K562 (cell line): ENCODE measurements at regions not wholly inside any gene's neighbourhood (a gene's known extent, or its start where the extent isn't known, plus 50 kb on each side); places are given as distances from the start of the nearest gene placed in this dataset.

Experiments
- ARID3A ChIP-seq: IDR thresholded peaks from 2 replicates; pipeline ENCODE4 v1.6.1; 2012; ENCODE audit warnings: low read depth, low read length, improper control_type of control experiment, borderline replicate concordance
- CXXC5 ChIP-seq: fragments of 250-450 bp; sonication (Bioruptor Pico); IDR thresholded peaks from 2 replicates; pipeline ENCODE4 v1.8.0; 2022; ENCODE audit warnings: inconsistent platforms, mild to moderate bottlenecking, moderate library complexity
- FOS ChIP-seq: IDR thresholded peaks from 3 replicates; pipeline ENCODE4 v1.6.1; 2011; ENCODE audit not compliant: insufficient read length; ENCODE audit errors: extremely low read depth
- ILF3 ChIP-seq: fragments of 450-650 bp; IDR thresholded peaks from 2 replicates; pipeline ENCODE4 v1.6.1; 2018; ENCODE audit warnings: antibody characterized with exemption, mild to moderate bottlenecking, moderate library complexity, borderline replicate concordance
- KAT2B ChIP-seq: IDR thresholded peaks from one replicate; pipeline ENCODE4 v1.6.1; 2012; ENCODE audit warnings: low read depth, mild to moderate bottlenecking, control low read depth, inconsistent platforms, low read length, moderate library complexity
- NR2C2 ChIP-seq, 2 experiments: fragments of 200-800 bp in 1 of 2; sonication (Bioruptor generic) in 1 of 2; sonication (generic) in 1 of 2; formaldehyde crosslinking in 1 of 2; IDR thresholded peaks; 2 replicates each; pipeline versions ENCODE4 v1.6.1 to v1.8.0; 2016 to 2022; ENCODE audit warnings: mild to moderate bottlenecking in 1 of 2, missing compliant biosample characterization in 1 of 2, missing genetic modification characterization in 1 of 2, missing genetic modification reagents in 1 of 2
- PHTF2 ChIP-seq: fragments of 250-450 bp; sonication (Bioruptor Pico); IDR thresholded peaks from 2 replicates; pipeline ENCODE4 v1.5.0; 2021; ENCODE audit warnings: mild to moderate bottlenecking
- PML ChIP-seq: IDR thresholded peaks from 2 replicates; pipeline ENCODE4 v1.6.1; 2012; ENCODE audit warnings: low read length, inconsistent platforms
- RBM34 ChIP-seq: fragments of 200-400 bp; formaldehyde crosslinking; IDR thresholded peaks from 2 replicates; pipeline ENCODE4 v1.6.1; 2018; ENCODE audit warnings: low read length, borderline replicate concordance; ENCODE audit not compliant: insufficient read depth
- RBM39 ChIP-seq: fragments of 200-400 bp; formaldehyde crosslinking; optimal IDR thresholded peaks from 2 replicates; pipeline ENCODE3; 2018; ENCODE audit warnings: low read depth, low read length
- SNRNP70 ChIP-seq: fragments of 200-400 bp; formaldehyde crosslinking; optimal IDR thresholded peaks from 2 replicates; pipeline ENCODE3; 2017; ENCODE audit warnings: low read depth, low read length
- ZNF785 ChIP-seq: fragments of 250-450 bp; sonication (Bioruptor Pico); IDR thresholded peaks from 2 replicates; pipeline ENCODE4 v1.4.0; 2020; ENCODE audit warnings: mild to moderate bottlenecking
- TF ChIP-seq, protein P1 (sequence below): IDR thresholded peaks from 3 replicates; pipeline ENCODE4 v1.6.1; 2011; ENCODE audit warnings: borderline replicate concordance, mild to moderate bottlenecking, moderate library complexity; ENCODE audit not compliant: insufficient read length; ENCODE audit errors: extremely low read depth
- TF ChIP-seq, protein P2 (sequence below): fragments of 250-450 bp; sonication (Bioruptor Pico); IDR thresholded peaks from 2 replicates; pipeline ENCODE4 v1.5.0; 2021; ENCODE audit warnings: mild to moderate bottlenecking, borderline replicate concordance
- TF ChIP-seq, protein P3 (sequence below): fragments of 250-450 bp; sonication (Bioruptor Pico); IDR thresholded peaks from 2 replicates; pipeline ENCODE4 v1.5.0; 2021; ENCODE audit warnings: mild to moderate bottlenecking, moderate library complexity
- TF ChIP-seq, protein P4 (sequence below): fragments of 450-650 bp; formaldehyde crosslinking; IDR thresholded peaks from 2 replicates; pipeline ENCODE4 v1.4.0; 2022; ENCODE audit warnings: missing genetic modification characterization

- TF ChIP-seq, protein P1, sequence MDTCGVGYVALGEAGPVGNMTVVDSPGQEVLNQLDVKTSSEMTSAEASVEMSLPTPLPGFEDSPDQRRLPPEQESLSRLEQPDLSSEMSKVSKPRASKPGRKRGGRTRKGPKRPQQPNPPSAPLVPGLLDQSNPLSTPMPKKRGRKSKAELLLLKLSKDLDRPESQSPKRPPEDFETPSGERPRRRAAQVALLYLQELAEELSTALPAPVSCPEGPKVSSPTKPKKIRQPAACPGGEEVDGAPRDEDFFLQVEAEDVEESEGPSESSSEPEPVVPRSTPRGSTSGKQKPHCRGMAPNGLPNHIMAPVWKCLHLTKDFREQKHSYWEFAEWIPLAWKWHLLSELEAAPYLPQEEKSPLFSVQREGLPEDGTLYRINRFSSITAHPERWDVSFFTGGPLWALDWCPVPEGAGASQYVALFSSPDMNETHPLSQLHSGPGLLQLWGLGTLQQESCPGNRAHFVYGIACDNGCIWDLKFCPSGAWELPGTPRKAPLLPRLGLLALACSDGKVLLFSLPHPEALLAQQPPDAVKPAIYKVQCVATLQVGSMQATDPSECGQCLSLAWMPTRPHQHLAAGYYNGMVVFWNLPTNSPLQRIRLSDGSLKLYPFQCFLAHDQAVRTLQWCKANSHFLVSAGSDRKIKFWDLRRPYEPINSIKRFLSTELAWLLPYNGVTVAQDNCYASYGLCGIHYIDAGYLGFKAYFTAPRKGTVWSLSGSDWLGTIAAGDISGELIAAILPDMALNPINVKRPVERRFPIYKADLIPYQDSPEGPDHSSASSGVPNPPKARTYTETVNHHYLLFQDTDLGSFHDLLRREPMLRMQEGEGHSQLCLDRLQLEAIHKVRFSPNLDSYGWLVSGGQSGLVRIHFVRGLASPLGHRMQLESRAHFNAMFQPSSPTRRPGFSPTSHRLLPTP: no peak
- peak; percentile 6 for TF ChIP-seq FOS
- peak; percentile 83; the same call in 1 of the 2 replicates for TF ChIP-seq PML
- no peak for TF ChIP-seq RBM39
- peak; percentile 68 for TF ChIP-seq CXXC5 (CRISPR knock-in tag)
- no peak for TF ChIP-seq SNRNP70
- no peak for TF ChIP-seq ILF3
- no peak for TF ChIP-seq NR2C2 (CRISPR knock-in tag; IDR thresholded peaks at IDR 0.05)
- TF ChIP-seq NR2C2 (tag; IDR thresholded peaks at IDR 0.05): no peak
- TF ChIP-seq RBM34: no peak
- TF ChIP-seq, protein P2, sequence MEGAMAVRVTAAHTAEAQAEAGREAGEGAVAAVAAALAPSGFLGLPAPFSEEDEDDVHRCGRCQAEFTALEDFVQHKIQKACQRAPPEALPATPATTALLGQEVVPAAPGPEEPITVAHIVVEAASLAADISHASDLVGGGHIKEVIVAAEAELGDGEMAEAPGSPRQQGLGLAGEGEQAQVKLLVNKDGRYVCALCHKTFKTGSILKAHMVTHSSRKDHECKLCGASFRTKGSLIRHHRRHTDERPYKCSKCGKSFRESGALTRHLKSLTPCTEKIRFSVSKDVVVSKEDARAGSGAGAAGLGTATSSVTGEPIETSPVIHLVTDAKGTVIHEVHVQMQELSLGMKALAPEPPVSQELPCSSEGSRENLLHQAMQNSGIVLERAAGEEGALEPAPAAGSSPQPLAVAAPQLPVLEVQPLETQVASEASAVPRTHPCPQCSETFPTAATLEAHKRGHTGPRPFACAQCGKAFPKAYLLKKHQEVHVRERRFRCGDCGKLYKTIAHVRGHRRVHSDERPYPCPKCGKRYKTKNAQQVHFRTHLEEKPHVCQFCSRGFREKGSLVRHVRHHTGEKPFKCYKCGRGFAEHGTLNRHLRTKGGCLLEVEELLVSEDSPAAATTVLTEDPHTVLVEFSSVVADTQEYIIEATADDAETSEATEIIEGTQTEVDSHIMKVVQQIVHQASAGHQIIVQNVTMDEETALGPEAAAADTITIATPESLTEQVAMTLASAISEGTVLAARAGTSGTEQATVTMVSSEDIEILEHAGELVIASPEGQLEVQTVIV (CRISPR knock-in tag): no peak
- TF ChIP-seq, protein P3, sequence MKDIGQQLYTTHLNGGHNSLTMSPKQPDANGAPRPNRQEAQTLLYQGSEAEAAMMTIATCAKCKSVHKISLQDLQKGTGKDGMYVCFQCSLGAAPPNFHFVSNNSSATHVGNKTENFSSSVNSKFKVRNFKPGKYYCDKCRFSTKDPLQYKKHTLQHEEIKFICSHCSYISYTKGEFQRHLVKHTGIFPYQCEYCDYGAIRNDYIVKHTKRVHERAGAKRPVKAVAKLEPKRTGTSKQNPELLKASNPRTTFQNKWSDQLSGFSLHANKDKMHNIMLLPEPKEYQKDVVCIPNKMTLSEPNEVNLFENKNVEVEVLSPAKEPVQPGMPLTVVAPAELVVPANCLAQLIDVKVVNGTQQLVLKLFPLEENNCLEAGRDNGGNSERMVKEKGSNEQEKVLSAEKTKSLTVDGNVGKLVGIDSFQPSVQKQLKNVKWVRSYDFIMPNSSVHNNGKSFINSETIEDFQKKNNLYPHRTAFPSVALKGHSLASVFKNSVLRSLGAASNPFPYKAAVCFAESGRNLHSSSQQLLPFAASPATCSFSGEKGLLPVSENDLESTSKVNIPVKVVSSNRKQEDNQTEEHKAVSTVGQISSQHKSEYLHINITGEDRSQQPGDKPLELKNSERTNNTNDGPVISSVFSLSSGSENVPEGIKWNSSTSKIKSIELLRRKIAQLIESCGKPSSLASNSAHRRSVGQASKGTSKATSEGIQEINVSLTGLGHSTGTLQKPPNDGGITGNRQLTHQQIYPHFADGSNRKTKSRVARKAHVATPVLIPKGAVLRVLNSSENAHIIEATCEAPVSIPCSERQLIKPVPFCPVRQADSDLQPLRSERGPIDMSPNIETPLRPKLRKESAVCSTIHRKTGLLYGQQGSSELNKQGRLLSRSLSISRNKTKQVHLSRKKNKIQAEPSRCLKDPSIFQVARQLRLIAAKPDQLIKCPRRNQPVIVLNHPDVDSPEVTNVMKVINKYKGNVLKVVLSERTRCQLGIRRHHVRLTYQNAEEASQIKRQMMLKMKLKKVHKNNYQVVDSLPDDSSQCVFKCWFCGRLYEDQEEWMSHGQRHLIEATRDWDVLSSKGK (CRISPR knock-in tag): no peak
- peak; percentile 38; the same call in 1 of the 2 replicates for TF ChIP-seq ARID3A
- no peak for TF ChIP-seq KAT2B
- TF ChIP-seq PHTF2 (CRISPR knock-in tag): no peak
- TF ChIP-seq ZNF785 (CRISPR knock-in tag): no peak
- TF ChIP-seq, protein P4, sequence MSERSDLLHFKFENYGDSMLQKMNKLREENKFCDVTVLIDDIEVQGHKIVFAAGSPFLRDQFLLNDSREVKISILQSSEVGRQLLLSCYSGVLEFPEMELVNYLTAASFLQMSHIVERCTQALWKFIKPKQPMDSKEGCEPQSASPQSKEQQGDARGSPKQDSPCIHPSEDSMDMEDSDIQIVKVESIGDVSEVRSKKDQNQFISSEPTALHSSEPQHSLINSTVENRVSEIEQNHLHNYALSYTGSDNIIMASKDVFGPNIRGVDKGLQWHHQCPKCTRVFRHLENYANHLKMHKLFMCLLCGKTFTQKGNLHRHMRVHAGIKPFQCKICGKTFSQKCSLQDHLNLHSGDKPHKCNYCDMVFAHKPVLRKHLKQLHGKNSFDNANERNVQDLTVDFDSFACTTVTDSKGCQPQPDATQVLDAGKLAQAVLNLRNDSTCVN (CRISPR knock-in tag): peak; percentile 33; the same call in 1 of the 2 replicates
Observed at GRCh38 chr1:87435484-87435883, 106.8 kb downstream of the LMO4 start (continued).
